Tibial artery (tissue), 4 donors: ENCODE measurements at regions not wholly inside any gene's neighbourhood (a gene's known extent, or its start where the extent isn't known, plus 50 kb on each side); places are given as distances from the start of the nearest gene placed in this dataset.

Source experiments
- DNase-seq, 2 donors: peaks; one replicate each; pipeline ENCODE4 v3.0.0-alpha.2; 2019
- H3K27ac ChIP-seq, 2 donors: fragments of 200-600 bp; sonication (generic) in 1 of 2; 1 replicate in 1 of 2; 2 replicates in 1 of 2; pipeline ENCODE4 v1.5.1; 2018 to 2019; ENCODE audit warnings: mild to moderate bottlenecking in 1 of 2
- H3K27me3 ChIP-seq, 2 donors: fragments of 200-600 bp; sonication (generic) in 1 of 2; one replicate each; pipeline versions ENCODE4 v1.5.1 to v1.6.0; 2016 to 2019
- H3K36me3 ChIP-seq, 3 donors: fragments of 200-600 bp; sonication (generic) in 2 of 3; one replicate each; pipeline ENCODE4 v1.5.1; 2016 to 2019; ENCODE audit warnings: mild to moderate bottlenecking in 2 of 3
- H3K4me1 ChIP-seq, 4 donors: fragments of 200-600 bp; sonication (generic) in 2 of 4; 1 replicate in 3 of 4; 2 replicates in 1 of 4; pipeline ENCODE4 v1.5.1; 2016 to 2019
- H3K4me3 ChIP-seq, 2 donors: fragments of 200-600 bp; sonication (generic) in 1 of 2; 1 replicate in 1 of 2; 2 replicates in 1 of 2; pipeline ENCODE4 v1.5.1; 2018 to 2019; ENCODE audit warnings: mild to moderate bottlenecking in 2 of 2
- H3K9me3 ChIP-seq, 3 donors: fragments of 200-600 bp; sonication (generic) in 1 of 3; one replicate each; pipeline ENCODE4 v1.5.1; 2016 to 2019
- CTCF ChIP-seq, 2 experiments: fragments of 200-600 bp in 1 of 2; fragments of 450-650 bp in 1 of 2; IDR thresholded peaks; one replicate each; pipeline ENCODE4 v1.5.1; 2017 to 2019; ENCODE audit warnings: antibody characterized with exemption in 2 of 2, mild to moderate bottlenecking in 1 of 2, moderate library complexity in 1 of 2
- intact Hi-C: fragments of 100-400 bp; cut with DNase I; formaldehyde crosslinking; loops from one replicate; pipeline ENCODE4 v1.15.0; 2023; ENCODE audit warnings: low total_unique reads

- Histone ChIP-seq H3K4me1 (peaks cover 0 to 70% (median 53%) of the 10 kb centered on the region in 4 donors), H3K4me3 (peak overlapping the region; percentile 14 to 23), H3K27ac (peak overlapping the region; percentile 70 to 71), H3K36me3 (no peaks in the 10 kb centered on the region), H3K9me3 (no peaks in the 10 kb centered on the region), H3K27me3 (no peaks in the 10 kb centered on the region)
- DNase-seq: peak; percentile 25 to 69
- TF ChIP-seq CTCF (IDR thresholded peaks at IDR 0.05): no peak
- intact Hi-C loops: no loop called here
Observed at GRCh38 chr22:49011769-49012648, 815.7 kb downstream of the BRD1 start.

GRCh38 chr22:49011379-49011768, 816.3 kb downstream of the BRD1 start:
- intact Hi-C loops: no loop called here
- DNase-seq: peak; percentile 4 to 64
- Histone ChIP-seq H3K4me1 (peaks cover 0 to 70% (median 51%) of the 10 kb centered on the region in 4 donors), H3K27me3 (no peaks in the 10 kb centered on the region), H3K27ac (peak overlapping the region; percentile 70 to 71), H3K4me3 (peak overlapping the region; percentile 14 to 23), H3K9me3 (no peaks in the 10 kb centered on the region), H3K36me3 (no peaks in the 10 kb centered on the region)
- TF ChIP-seq CTCF (IDR thresholded peaks at IDR 0.05): no peak

GRCh38 chr22:49010901-49011300, 816.8 kb downstream of the BRD1 start:
- Histone ChIP-seq H3K27ac (peak overlapping the region; percentile 70 to 71), H3K9me3 (no peaks in the 10 kb centered on the region), H3K4me3 (no peak overlapping the region), H3K4me1 (peaks cover 0 to 67% (median 51%) of the 10 kb centered on the region in 4 donors), H3K27me3 (no peaks in the 10 kb centered on the region), H3K36me3 (no peaks in the 10 kb centered on the region)
- peak in 1 of 2 donors; percentile 53 for DNase-seq
- intact Hi-C loops: no loop called here
- no peak for TF ChIP-seq CTCF (IDR thresholded peaks at IDR 0.05)

- Histone ChIP-seq H3K27me3 (no peaks in the 10 kb centered on the region), H3K4me3 (no peak overlapping the region), H3K9me3 (no peaks in the 10 kb centered on the region), H3K4me1 (peaks cover 0 to 61% (median 47%) of the 10 kb centered on the region in 4 donors), H3K36me3 (no peaks in the 10 kb centered on the region), H3K27ac (peak overlapping the region; percentile 70 to 71)
- no peak for TF ChIP-seq CTCF (IDR thresholded peaks at IDR 0.05)
- peak in 1 of 2 donors; percentile 13 for DNase-seq
- intact Hi-C loops: no loop called here
Observed at GRCh38 chr22:49010070-49010863, 817.4 kb downstream of the BRD1 start.

GRCh38 chr22:49009359-49010063, 818.2 kb downstream of the BRD1 start:
- H3K27me3 ChIP-seq: no peaks in the 10 kb centered on the region
- no peaks in the 10 kb centered on the region for H3K9me3 ChIP-seq
- intact Hi-C loops: no loop called here
- peak in 1 of 2 donors; percentile 8 for DNase-seq
- no peaks in the 10 kb centered on the region for H3K36me3 ChIP-seq
- H3K27ac ChIP-seq: peak overlapping the region; percentile 29 to 71
- H3K4me1 ChIP-seq: peaks cover 0 to 53% (median 39%) of the 10 kb centered on the region in 4 donors
- no peak overlapping the region for H3K4me3 ChIP-seq
- no peak for TF ChIP-seq CTCF (IDR thresholded peaks at IDR 0.05)
